ENCODE measurements at regions not wholly inside any gene's neighbourhood (a gene's known extent, or its start where the extent isn't known, plus 50 kb on each side); places are given as distances from the start of the nearest gene placed in this dataset.

GRCh38 chr5:92560698-92561401 is 1020.2 kb downstream of the NR2F1-AS1 start:
- TF ChIP-seq POLR2A (IDR thresholded peaks at IDR 0.05) (no peak), CTCF (IDR thresholded peaks at IDR 0.05) (no peak)
